ENCODE measurements at regions not wholly inside any gene's neighbourhood (a gene's known extent, or its start where the extent isn't known, plus 50 kb on each side); places are given as distances from the start of the nearest gene placed in this dataset.

DNA sequence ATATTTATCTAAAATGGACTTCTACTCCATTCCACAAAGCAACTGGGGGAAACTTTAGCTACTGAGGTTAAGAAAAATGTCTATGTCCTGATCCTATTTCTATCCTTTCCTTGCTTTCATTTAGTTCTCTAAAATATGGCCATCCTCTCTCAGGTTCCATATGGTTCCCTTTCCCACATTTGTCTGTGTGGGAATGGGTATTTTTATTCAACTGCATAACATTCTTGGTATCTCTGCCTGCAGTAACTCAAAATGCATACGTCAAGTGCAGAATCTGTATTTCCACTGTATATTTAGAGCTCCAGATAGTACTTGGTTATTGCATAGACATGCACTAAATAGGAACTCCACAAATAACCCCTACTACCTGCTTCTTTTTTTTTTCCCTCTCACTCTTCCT lies 130.6 kb upstream of the BTG1 start:
- no peaks in the 10 kb centered on the region for H3K4me1 ChIP-seq (ENCODE audit: control insufficient read depth in 1 of 2, insufficient read depth in 2 of 2, low read length in 2 of 2)
- no peak overlapping the region for H3K27ac ChIP-seq (ENCODE audit: low read depth, low read length)
- no peaks in the 10 kb centered on the region for H3K36me3 ChIP-seq (ENCODE audit: control insufficient read depth in 1 of 2, insufficient read depth in 2 of 2, low read length in 2 of 2)
- H3K27me3 ChIP-seq (ENCODE audit: control insufficient read depth in 1 of 2, insufficient read depth in 2 of 2, low read length in 2 of 2), result no peaks in the 10 kb centered on the region
- H3K9me3 ChIP-seq (ENCODE audit: control insufficient read depth in 1 of 2, low read length in 2 of 2), result no peaks in the 10 kb centered on the region
- H3K4me3 ChIP-seq (ENCODE audit: low read depth in 1 of 2, low read length in 2 of 2), result no peak overlapping the region
- no peak overlapping the region for H3K9ac ChIP-seq (ENCODE audit: low read depth in 1 of 2, low read length in 2 of 2)

DNA sequence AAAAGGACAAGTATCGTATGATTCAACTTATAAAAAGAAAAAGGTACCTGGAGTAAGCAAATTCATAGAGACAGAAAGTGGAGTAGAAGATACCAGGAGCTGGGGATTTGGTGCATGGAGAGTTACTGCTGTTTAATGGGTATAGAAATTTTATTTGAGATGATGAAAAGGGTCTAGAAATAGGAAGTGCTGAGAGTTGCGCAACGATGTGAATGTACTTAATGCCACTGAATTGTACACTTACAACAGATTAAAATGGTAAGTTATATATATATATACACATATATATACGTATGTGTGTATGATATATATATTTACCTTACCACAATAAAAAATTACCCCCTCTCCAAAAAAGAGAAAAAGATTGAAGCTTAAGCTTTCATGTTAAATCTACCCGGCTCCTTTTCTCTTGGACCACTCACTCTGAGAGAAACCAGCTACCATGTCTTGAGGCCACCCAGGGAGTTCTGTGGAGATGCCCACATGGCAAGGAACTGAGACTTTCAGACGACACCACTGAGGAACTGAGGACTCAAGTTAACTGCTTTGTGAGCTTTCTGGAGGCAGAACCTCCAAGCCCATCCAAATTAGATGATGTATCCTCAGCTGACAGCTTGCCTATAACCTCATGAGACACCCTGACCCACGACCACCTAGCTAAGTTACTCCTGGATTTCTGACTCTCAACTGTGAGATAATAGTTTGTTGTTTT lies 130.0 kb upstream of the BTG1 start:
- Histone ChIP-seq H3K9me3 (ENCODE audit: control insufficient read depth in 1 of 2, low read length in 2 of 2) (no peaks in the 10 kb centered on the region), H3K27me3 (ENCODE audit: control insufficient read depth in 1 of 2, insufficient read depth in 2 of 2, low read length in 2 of 2) (no peaks in the 10 kb centered on the region), H3K4me3 (ENCODE audit: low read depth in 1 of 2, low read length in 2 of 2) (no peak overlapping the region), H3K27ac (ENCODE audit: low read depth, low read length) (no peak overlapping the region), H3K36me3 (ENCODE audit: control insufficient read depth in 1 of 2, insufficient read depth in 2 of 2, low read length in 2 of 2) (no peaks in the 10 kb centered on the region), H3K9ac (ENCODE audit: low read depth in 1 of 2, low read length in 2 of 2) (no peak overlapping the region), H3K4me1 (ENCODE audit: control insufficient read depth in 1 of 2, insufficient read depth in 2 of 2, low read length in 2 of 2) (no peaks in the 10 kb centered on the region)

DNA sequence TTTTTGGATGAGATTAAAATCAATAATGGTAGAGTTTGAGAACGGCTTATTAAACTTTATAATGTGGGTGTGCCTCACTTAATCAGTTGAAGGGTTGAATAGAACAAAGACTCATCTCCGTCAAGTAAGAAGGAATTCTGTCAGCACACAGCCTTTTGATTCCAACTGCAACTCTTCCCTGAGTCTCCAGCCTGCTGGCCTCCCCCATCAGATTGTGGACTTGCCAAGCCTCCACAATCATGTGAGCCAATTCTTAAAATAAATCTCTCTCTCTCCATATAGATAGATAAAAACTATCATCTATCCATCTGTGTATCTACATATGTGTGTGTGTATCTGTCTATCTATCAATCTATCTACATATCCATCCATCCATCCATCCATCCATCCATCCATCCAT lies 127.4 kb upstream of the BTG1 start:
- no peak overlapping the region for H3K27ac ChIP-seq (ENCODE audit: low read depth, low read length)
- no peaks in the 10 kb centered on the region for H3K4me1 ChIP-seq (ENCODE audit: control insufficient read depth in 1 of 2, insufficient read depth in 2 of 2, low read length in 2 of 2)
- H3K4me3 ChIP-seq (ENCODE audit: low read depth in 1 of 2, low read length in 2 of 2), result no peak overlapping the region
- no peaks in the 10 kb centered on the region for H3K27me3 ChIP-seq (ENCODE audit: control insufficient read depth in 1 of 2, insufficient read depth in 2 of 2, low read length in 2 of 2)
- H3K36me3 ChIP-seq (ENCODE audit: control insufficient read depth in 1 of 2, insufficient read depth in 2 of 2, low read length in 2 of 2), result no peaks in the 10 kb centered on the region
- H3K9ac ChIP-seq (ENCODE audit: low read depth in 1 of 2, low read length in 2 of 2), result no peak overlapping the region
- no peaks in the 10 kb centered on the region for H3K9me3 ChIP-seq (ENCODE audit: control insufficient read depth in 1 of 2, low read length in 2 of 2)

DNA sequence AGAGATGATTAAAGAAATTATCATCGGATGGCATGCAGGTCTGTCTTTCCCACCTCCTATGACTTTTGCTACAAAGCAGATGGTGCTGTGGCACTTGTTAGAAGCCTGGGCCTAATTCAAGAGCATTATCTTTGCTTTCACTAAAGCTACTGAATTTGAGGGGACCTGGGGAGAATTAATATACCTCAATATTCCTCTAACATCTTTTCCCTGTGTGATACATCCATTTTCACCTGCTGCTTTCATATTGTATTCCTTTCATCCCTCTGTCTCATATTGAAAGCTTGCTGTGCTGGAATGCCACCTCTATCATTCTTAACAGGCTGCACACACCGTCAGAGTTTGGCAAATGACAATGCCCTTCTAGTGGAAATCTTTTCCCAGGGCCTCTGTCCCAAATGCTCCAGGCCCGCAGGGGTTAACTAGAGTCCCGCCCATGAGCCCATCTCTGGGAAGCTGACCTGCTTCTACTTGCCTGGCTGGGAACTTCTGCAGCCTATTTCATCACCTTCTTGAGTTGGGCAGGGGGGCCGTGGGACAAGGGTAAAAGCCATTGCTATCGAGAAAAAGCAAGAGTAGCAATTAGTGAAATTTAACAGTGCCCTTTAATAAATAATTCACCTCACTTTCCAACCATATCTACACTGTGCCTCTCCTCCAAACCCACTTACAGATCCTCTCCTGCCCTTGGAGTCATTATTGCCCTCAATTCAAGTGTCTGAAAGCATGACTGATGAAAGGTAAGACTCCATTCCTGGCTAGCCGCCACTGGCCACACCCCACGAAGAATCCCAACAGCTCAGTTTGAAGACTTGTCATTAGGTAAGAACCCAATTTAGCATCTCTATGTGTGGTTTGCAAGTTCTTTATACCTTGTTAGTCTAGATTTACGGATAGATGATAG lies 126.7 kb upstream of the BTG1 start:
- Histone ChIP-seq H3K27me3 (ENCODE audit: control insufficient read depth in 1 of 2, insufficient read depth in 2 of 2, low read length in 2 of 2) (no peaks in the 10 kb centered on the region), H3K9me3 (ENCODE audit: control insufficient read depth in 1 of 2, low read length in 2 of 2) (no peaks in the 10 kb centered on the region), H3K4me1 (ENCODE audit: control insufficient read depth in 1 of 2, insufficient read depth in 2 of 2, low read length in 2 of 2) (no peaks in the 10 kb centered on the region), H3K9ac (ENCODE audit: low read depth in 1 of 2, low read length in 2 of 2) (no peak overlapping the region), H3K27ac (ENCODE audit: low read depth, low read length) (no peak overlapping the region), H3K4me3 (ENCODE audit: low read depth in 1 of 2, low read length in 2 of 2) (no peak overlapping the region), H3K36me3 (ENCODE audit: control insufficient read depth in 1 of 2, insufficient read depth in 2 of 2, low read length in 2 of 2) (no peaks in the 10 kb centered on the region)

DNA sequence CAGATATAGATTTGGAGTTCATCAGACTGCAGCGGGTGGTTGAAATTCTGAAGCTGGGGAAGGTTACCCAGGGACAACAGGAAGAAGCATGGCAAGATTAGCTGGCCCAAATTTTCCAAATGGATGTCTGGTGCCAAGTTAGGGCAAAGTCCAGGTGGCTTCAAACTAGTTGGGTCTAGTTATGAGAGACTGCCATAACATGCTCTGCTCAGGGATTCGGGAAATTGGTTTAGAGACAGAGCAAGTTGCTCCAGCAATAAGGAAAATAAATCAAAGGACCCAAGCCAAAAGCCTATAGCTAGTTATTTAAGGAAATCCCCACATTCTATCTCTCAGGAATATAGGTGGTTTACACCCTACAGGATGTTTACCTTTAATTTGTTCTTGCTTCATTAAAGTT lies 125.7 kb upstream of the BTG1 start:
- H3K36me3 ChIP-seq (ENCODE audit: control insufficient read depth in 1 of 2, insufficient read depth in 2 of 2, low read length in 2 of 2), result no peaks in the 10 kb centered on the region
- H3K27ac ChIP-seq (ENCODE audit: low read depth, low read length), result no peak overlapping the region
- no peaks in the 10 kb centered on the region for H3K27me3 ChIP-seq (ENCODE audit: control insufficient read depth in 1 of 2, insufficient read depth in 2 of 2, low read length in 2 of 2)
- H3K9me3 ChIP-seq (ENCODE audit: control insufficient read depth in 1 of 2, low read length in 2 of 2), result no peaks in the 10 kb centered on the region
- H3K4me1 ChIP-seq (ENCODE audit: control insufficient read depth in 1 of 2, insufficient read depth in 2 of 2, low read length in 2 of 2), result no peaks in the 10 kb centered on the region
- H3K4me3 ChIP-seq (ENCODE audit: low read depth in 1 of 2, low read length in 2 of 2), result no peak overlapping the region
- no peak overlapping the region for H3K9ac ChIP-seq (ENCODE audit: low read depth in 1 of 2, low read length in 2 of 2)

GRCh38 chr12:92270521-92270920 lies 124.9 kb upstream of the BTG1 start:
- Histone ChIP-seq H3K27me3 (ENCODE audit: control insufficient read depth in 1 of 2, insufficient read depth in 2 of 2, low read length in 2 of 2) (no peaks in the 10 kb centered on the region), H3K4me3 (ENCODE audit: low read depth in 1 of 2, low read length in 2 of 2) (no peak overlapping the region), H3K9me3 (ENCODE audit: control insufficient read depth in 1 of 2, low read length in 2 of 2) (no peaks in the 10 kb centered on the region), H3K4me1 (ENCODE audit: control insufficient read depth in 1 of 2, insufficient read depth in 2 of 2, low read length in 2 of 2) (no peaks in the 10 kb centered on the region), H3K27ac (ENCODE audit: low read depth, low read length) (no peak overlapping the region), H3K36me3 (ENCODE audit: control insufficient read depth in 1 of 2, insufficient read depth in 2 of 2, low read length in 2 of 2) (no peaks in the 10 kb centered on the region), H3K9ac (ENCODE audit: low read depth in 1 of 2, low read length in 2 of 2) (no peak overlapping the region)

GRCh38 chr12:92268946-92269345 lies 123.3 kb upstream of the BTG1 start:
- H3K27me3 ChIP-seq (ENCODE audit: control insufficient read depth in 1 of 2, insufficient read depth in 2 of 2, low read length in 2 of 2), result no peaks in the 10 kb centered on the region
- no peaks in the 10 kb centered on the region for H3K9me3 ChIP-seq (ENCODE audit: control insufficient read depth in 1 of 2, low read length in 2 of 2)
- no peak overlapping the region for H3K9ac ChIP-seq (ENCODE audit: low read depth in 1 of 2, low read length in 2 of 2)
- no peak overlapping the region for H3K4me3 ChIP-seq (ENCODE audit: low read depth in 1 of 2, low read length in 2 of 2)
- no peak overlapping the region for H3K27ac ChIP-seq (ENCODE audit: low read depth, low read length)
- H3K36me3 ChIP-seq (ENCODE audit: control insufficient read depth in 1 of 2, insufficient read depth in 2 of 2, low read length in 2 of 2), result no peaks in the 10 kb centered on the region
- H3K4me1 ChIP-seq (ENCODE audit: control insufficient read depth in 1 of 2, insufficient read depth in 2 of 2, low read length in 2 of 2), result no peaks in the 10 kb centered on the region

- no peak overlapping the region for H3K27ac ChIP-seq (ENCODE audit: low read depth, low read length)
- no peak overlapping the region for H3K9ac ChIP-seq (ENCODE audit: low read depth in 1 of 2, low read length in 2 of 2)
These were observed 116.0 kb upstream of the BTG1 start for GRCh38 chr12:92261692-92262091.

GRCh38 chr12:92261071-92261470 lies 115.4 kb upstream of the BTG1 start:
- no peaks in the 10 kb centered on the region for H3K27me3 ChIP-seq (ENCODE audit: control insufficient read depth in 1 of 2, insufficient read depth in 2 of 2, low read length in 2 of 2)
- H3K36me3 ChIP-seq (ENCODE audit: control insufficient read depth in 1 of 2, insufficient read depth in 2 of 2, low read length in 2 of 2), result no peaks in the 10 kb centered on the region
- H3K27ac ChIP-seq (ENCODE audit: low read depth, low read length), result no peak overlapping the region

More at GRCh38 chr12:92261692-92262091, 116.0 kb upstream of the BTG1 start:
- no peaks in the 10 kb centered on the region for H3K9me3 ChIP-seq (ENCODE audit: control insufficient read depth in 1 of 2, low read length in 2 of 2)
- no peaks in the 10 kb centered on the region for H3K36me3 ChIP-seq (ENCODE audit: control insufficient read depth in 1 of 2, insufficient read depth in 2 of 2, low read length in 2 of 2)
- H3K4me1 ChIP-seq (ENCODE audit: control insufficient read depth in 1 of 2, insufficient read depth in 2 of 2, low read length in 2 of 2), result no peaks in the 10 kb centered on the region
- H3K4me3 ChIP-seq (ENCODE audit: low read depth in 1 of 2, low read length in 2 of 2), result no peak overlapping the region
- no peaks in the 10 kb centered on the region for H3K27me3 ChIP-seq (ENCODE audit: control insufficient read depth in 1 of 2, insufficient read depth in 2 of 2, low read length in 2 of 2)

GRCh38 chr12:92259696-92260251 lies 114.1 kb upstream of the BTG1 start:
- Histone ChIP-seq H3K36me3 (ENCODE audit: control insufficient read depth in 1 of 2, insufficient read depth in 2 of 2, low read length in 2 of 2) (no peaks in the 10 kb centered on the region), H3K4me3 (ENCODE audit: low read depth in 1 of 2, low read length in 2 of 2) (no peak overlapping the region), H3K9me3 (ENCODE audit: control insufficient read depth in 1 of 2, low read length in 2 of 2) (no peaks in the 10 kb centered on the region), H3K9ac (ENCODE audit: low read depth in 1 of 2, low read length in 2 of 2) (no peak overlapping the region), H3K27ac (ENCODE audit: low read depth, low read length) (no peak overlapping the region), H3K4me1 (ENCODE audit: control insufficient read depth in 1 of 2, insufficient read depth in 2 of 2, low read length in 2 of 2) (no peaks in the 10 kb centered on the region), H3K27me3 (ENCODE audit: control insufficient read depth in 1 of 2, insufficient read depth in 2 of 2, low read length in 2 of 2) (no peaks in the 10 kb centered on the region)

More at GRCh38 chr12:92261071-92261470, 115.4 kb upstream of the BTG1 start:
- Histone ChIP-seq H3K4me1 (ENCODE audit: control insufficient read depth in 1 of 2, insufficient read depth in 2 of 2, low read length in 2 of 2) (no peaks in the 10 kb centered on the region), H3K9ac (ENCODE audit: low read depth in 1 of 2, low read length in 2 of 2) (no peak overlapping the region), H3K4me3 (ENCODE audit: low read depth in 1 of 2, low read length in 2 of 2) (no peak overlapping the region), H3K9me3 (ENCODE audit: control insufficient read depth in 1 of 2, low read length in 2 of 2) (no peaks in the 10 kb centered on the region)

Data from duodenal mucosa (tissue), 2 donors.